SK-N-SH (cell line): ENCODE measurements at regions not wholly inside any gene's neighbourhood (a gene's known extent, or its start where the extent isn't known, plus 50 kb on each side); places are given as distances from the start of the nearest gene placed in this dataset.
"Not testable (repeated sequence)": the region's sequence is repeated elsewhere in the genome, so short reads cannot be mapped to it uniquely, and the experiment has no call there.

Source experiments
- CTCF ChIA-PET: fragments of 300-600, 350-600 bp; formaldehyde crosslinking; extraction: SDS; loops from one replicate; lab custom pipeline; 2021; lab: Yijun Ruan, JAX
- POLR2A ChIA-PET: fragments of 350-600 bp; sonication (Branson Sonifier 250); formaldehyde crosslinking; extraction: SDS; loops from one replicate; lab custom pipeline; 2020; ENCODE audit warnings: antibody characterized with exemption, inconsistent platforms; lab: Yijun Ruan, JAX
- DNase-seq: peaks from one replicate; pipeline ENCODE4 v3.0.0; 2012
- H2AFZ ChIP-seq: fragments of 200-600 bp; sonication (generic); 2 replicates; pipeline ENCODE4 v1.8.1; 2016; ENCODE audit warnings: antibody characterized with exemption, mild to moderate bottlenecking, low read depth
- H3F3A ChIP-seq: fragments of 200-600 bp; sonication (generic); replicated peaks from 2 replicates; pipeline ENCODE3; 2016; ENCODE audit warnings: antibody characterized with exemption, mild to moderate bottlenecking; ENCODE audit not compliant: insufficient read depth
- H3K27ac ChIP-seq, 2 experiments: fragments of 200-500 bp in 1 of 2; fragments of 200-600 bp in 1 of 2; sonication (Bioruptor generic) in 1 of 2; sonication (generic), shearing (Covaris generic) in 1 of 2; 2 replicates each; pipeline versions ENCODE4 v1.5.1 to v1.6.1; 2014 to 2016; ENCODE audit warnings: low read depth in 2 of 2, inconsistent platforms in 1 of 2, low read length in 1 of 2, mild to moderate bottlenecking in 1 of 2, mixed read lengths in 1 of 2
- H3K27me3 ChIP-seq: fragments of 200-600 bp; sonication (generic), shearing (Covaris generic); 2 replicates; pipeline ENCODE4 v1.6.1; 2016; ENCODE audit warnings: mixed run types; ENCODE audit not compliant: insufficient read depth
- H3K36me3 ChIP-seq, 2 experiments: fragments of 200-500 bp in 1 of 2; fragments of 200-600 bp in 1 of 2; sonication (Bioruptor generic) in 1 of 2; sonication (generic) in 1 of 2; replicated peaks in 1 of 2; 2 replicates each; pipeline versions ENCODE3 to v1.5.1; 2014 to 2016; ENCODE audit warnings: low read length in 1 of 2, mild to moderate bottlenecking in 1 of 2; ENCODE audit not compliant: insufficient read depth in 2 of 2, control insufficient read depth in 1 of 2
- H3K4me1 ChIP-seq, 2 experiments: fragments of 200-500 bp in 1 of 2; fragments of 200-600 bp in 1 of 2; sonication (Bioruptor generic) in 1 of 2; sonication (generic), shearing (Covaris generic) in 1 of 2; 2 replicates each; pipeline versions ENCODE4 v1.5.1 to v1.6.1; 2014 to 2016; ENCODE audit warnings: low read depth in 1 of 2, low read length in 1 of 2, mixed run types in 1 of 2; ENCODE audit not compliant: insufficient read depth in 2 of 2, control insufficient read depth in 1 of 2
- H3K4me2 ChIP-seq: fragments of 200-600 bp; sonication (generic), shearing (Covaris generic); 2 replicates; pipeline ENCODE4 v1.6.1; 2017; ENCODE audit warnings: mixed run types
- H3K4me3 ChIP-seq, 2 experiments: fragments of 200-500 bp in 1 of 2; fragments of 200-600 bp in 1 of 2; sonication (Bioruptor generic) in 1 of 2; sonication (generic), shearing (Covaris generic) in 1 of 2; 2 replicates each; pipeline versions ENCODE4 v1.5.1 to v1.8.1; 2014 to 2016; ENCODE audit warnings: low read depth in 2 of 2, inconsistent platforms in 1 of 2, low read length in 1 of 2, mild to moderate bottlenecking in 1 of 2, mixed read lengths in 1 of 2, moderate library complexity in 1 of 2
- H3K79me2 ChIP-seq: fragments of 200-600 bp; sonication (generic); 2 replicates; pipeline ENCODE4 v1.8.1; 2017; ENCODE audit warnings: mild to moderate bottlenecking; ENCODE audit not compliant: insufficient read depth
- H3K9ac ChIP-seq: fragments of 200-600 bp; sonication (generic); 2 replicates; pipeline ENCODE4 v1.6.1; 2017; ENCODE audit warnings: mixed run types
- H3K9me2 ChIP-seq: fragments of 200-600 bp; sonication (generic); 2 replicates; pipeline ENCODE4 v1.6.1; 2017; ENCODE audit warnings: mixed run types
- H3K9me3 ChIP-seq: fragments of 200-600 bp; sonication (generic); 2 replicates; pipeline ENCODE4 v1.6.1; 2017; ENCODE audit warnings: mixed run types, mild to moderate bottlenecking, moderate library complexity
- H4K20me1 ChIP-seq: fragments of 200-600 bp; sonication (generic); 2 replicates; pipeline ENCODE4 v1.6.1; 2017; ENCODE audit warnings: mild to moderate bottlenecking, mixed run types; ENCODE audit not compliant: insufficient read depth
- CTCF ChIP-seq: fragments of 200-600 bp; sonication (generic); IDR thresholded peaks from 2 replicates; pipeline ENCODE4 v1.6.1; 2017; ENCODE audit warnings: antibody characterized with exemption, mild to moderate bottlenecking, moderate library complexity
- WGBS: methylation state at CpG from one replicate; pipeline ENCODE4 v1.1.6; 2017; ENCODE audit warnings: low lambda C conversion rate; 5-methylcytosine and 5-hydroxymethylcytosine counted together

GRCh38 chr21:9769131-9769498, 752.3 kb upstream of the TPTE start:
- CTCF ChIA-PET, H3K4me3 ChIP-seq, H3K36me3 ChIP-seq, H3K27ac ChIP-seq, H4K20me1 ChIP-seq, H3K79me2 ChIP-seq, H3K9me3 ChIP-seq, H3K4me1 ChIP-seq, H3K4me2 ChIP-seq, H3K9ac ChIP-seq, H3F3A ChIP-seq, DNase-seq, H3K9me2 ChIP-seq, H2AFZ ChIP-seq, POLR2A ChIA-PET: not testable (repeated sequence)
- peaks cover 24% of the 10 kb centered on the region for H3K27me3 ChIP-seq
- peak; percentile 47 for TF ChIP-seq CTCF
- WGBS: 9% methylated on average over 9 of the region's 9 CpGs

GRCh38 chr21:9769718-9770690, 751.4 kb upstream of the TPTE start:
- H3K4me3 ChIP-seq, DNase-seq, H3K79me2 ChIP-seq, H3K9ac ChIP-seq, H2AFZ ChIP-seq, H3K36me3 ChIP-seq, CTCF ChIA-PET, H3K4me2 ChIP-seq, H3K9me3 ChIP-seq, H3K4me1 ChIP-seq, H3K27ac ChIP-seq, H3K9me2 ChIP-seq, H4K20me1 ChIP-seq, H3F3A ChIP-seq, POLR2A ChIA-PET: not testable (repeated sequence)
- 11% methylated on average over 17 of the region's 17 CpGs for WGBS
- H3K27me3 ChIP-seq: peaks cover 31% of the 10 kb centered on the region

- H3K4me2 ChIP-seq, H3K27ac ChIP-seq, H3K9ac ChIP-seq, POLR2A ChIA-PET, H3F3A ChIP-seq, H3K79me2 ChIP-seq, H3K9me3 ChIP-seq, H3K36me3 ChIP-seq, H2AFZ ChIP-seq, DNase-seq, H3K9me2 ChIP-seq, H3K4me1 ChIP-seq, CTCF ChIA-PET, H4K20me1 ChIP-seq, H3K4me3 ChIP-seq: not testable (repeated sequence)
- H3K27me3 ChIP-seq: peaks cover 48% of the 10 kb centered on the region
- WGBS: 2% methylated on average over 17 of the region's 17 CpGs
Observed at GRCh38 chr21:9771466-9772347, 749.7 kb upstream of the TPTE start.
